HepG2 (cell line): ENCODE measurements at regions not wholly inside any gene's neighbourhood (a gene's known extent, or its start where the extent isn't known, plus 50 kb on each side); places are given as distances from the start of the nearest gene placed in this dataset.

ENCODE experiments used
- ATAC-seq: fragments of 200-7000 bp; cut with Tn5 transposase; 3 replicates; pipeline ENCODE4 v1.9.1; 2020; ENCODE audit warnings: mild to moderate bottlenecking, moderate library complexity
- BruUV-seq: library from RNA; stranded (reverse); fragments of 400-500 nt; replicated peaks from 2 replicates; lab custom pipeline; 2021; lab: Mats Ljungman, UMichigan
- CTCF ChIA-PET: fragments of 300-600 bp; formaldehyde crosslinking; extraction: SDS; loops from one replicate; lab custom pipeline; 2021; ENCODE audit warnings: low total read pairs, inconsistent platforms, low intra/inter-chr PET ratio; lab: Yijun Ruan, JAX
- POLR2A ChIA-PET: fragments of 350-600 bp; sonication (Branson Sonifier 250); formaldehyde crosslinking; loops from one replicate; lab custom pipeline; 2020; ENCODE audit warnings: antibody characterized with exemption, inconsistent platforms; lab: Yijun Ruan, JAX
- DNase-seq: peaks from one replicate; pipeline ENCODE4 v3.0.0-alpha.2; 2015; ENCODE audit warnings: low spot score
- FAIRE-seq: peaks from 3 replicates; lab custom pipeline; 2011; peaks lifted over from hg19 to GRCh38; lab: Jason Lieb, UNC
- H2AFZ ChIP-seq: one replicate; pipeline ENCODE4 v1.6.1; 2011; ENCODE audit warnings: low read length, inconsistent platforms
- H3K27ac ChIP-seq: fragments of 300-600 bp; 3 replicates; pipeline ENCODE4 v1.8.0; 2011; ENCODE audit warnings: mixed run types, mild to moderate bottlenecking, mixed read lengths, low read length, inconsistent platforms; ENCODE audit not compliant: insufficient read depth; ENCODE audit errors: extremely low read length
- H3K27me3 ChIP-seq, 2 experiments: fragments of 200-600 bp in 1 of 2; 2 replicates in 1 of 2; 3 replicates in 1 of 2; pipeline versions ENCODE4 v1.6.0 to v1.8.0; 2011; ENCODE audit warnings: low read length in 2 of 2, mild to moderate bottlenecking in 2 of 2, moderate library complexity in 2 of 2, inconsistent platforms in 1 of 2; ENCODE audit not compliant: insufficient read depth in 2 of 2, control insufficient read depth in 1 of 2
- H3K36me3 ChIP-seq, 2 experiments: fragments of 200-600 bp in 1 of 2; replicated peaks in 1 of 2; 2 replicates in 1 of 2; 3 replicates in 1 of 2; pipeline versions ENCODE4 v1.5.1 to v1.8.0; 2011; ENCODE audit warnings: low read length in 2 of 2, inconsistent platforms in 1 of 2; ENCODE audit not compliant: insufficient read depth in 2 of 2, control insufficient read depth in 1 of 2
- H3K4me1 ChIP-seq: 2 replicates; pipeline ENCODE4 v1.5.1; 2012; ENCODE audit warnings: low read length, inconsistent platforms; ENCODE audit not compliant: insufficient read depth
- H3K4me2 ChIP-seq: 2 replicates; pipeline ENCODE4 v1.6.0; 2011; ENCODE audit warnings: low read depth, low read length, inconsistent platforms
- H3K4me3 ChIP-seq, 3 experiments: fragments of 200-600 bp in 1 of 3; sonication (generic), shearing (Covaris generic) in 1 of 3; replicated peaks in 1 of 3; 2 replicates each; pipeline ENCODE4 v1.5.1; 2011 to 2016; ENCODE audit warnings: low read length in 3 of 3, inconsistent platforms in 2 of 3, low read depth in 2 of 3, mild to moderate bottlenecking in 2 of 3, control low read depth in 1 of 3, mixed read lengths in 1 of 3; ENCODE audit not compliant: insufficient read depth in 1 of 3
- H3K79me2 ChIP-seq: one replicate; pipeline ENCODE4 v1.6.1; 2011; ENCODE audit warnings: low read length, inconsistent platforms; ENCODE audit not compliant: insufficient read depth
- H3K9ac ChIP-seq: 2 replicates; pipeline ENCODE4 v1.6.0; 2011; ENCODE audit warnings: mild to moderate bottlenecking, low read depth, low read length, inconsistent platforms; ENCODE audit not compliant: insufficient read depth
- H3K9me3 ChIP-seq: 2 replicates; pipeline ENCODE4 v1.5.1; 2012; ENCODE audit warnings: mild to moderate bottlenecking, low read length
- H4K20me1 ChIP-seq: 2 replicates; pipeline ENCODE4 v1.6.0; 2011; ENCODE audit warnings: inconsistent platforms, mild to moderate bottlenecking, low read length, moderate library complexity; ENCODE audit not compliant: insufficient read depth
- CBX2 ChIP-seq, 2 experiments: fragments of 200-600 bp in 1 of 2; sonication (generic); formaldehyde crosslinking in 1 of 2; IDR thresholded peaks; 2 replicates each; pipeline versions ENCODE4 v1.7.0 to v1.8.1; 2018 to 2022; ENCODE audit warnings: low read depth in 2 of 2, low read length in 1 of 2, mild to moderate bottlenecking in 1 of 2, missing genetic modification reagents in 1 of 2
- CREBL2 ChIP-seq: sonication (generic); formaldehyde crosslinking; IDR thresholded peaks from 2 replicates; pipeline ENCODE4 v1.8.1; 2023; ENCODE audit warnings: missing genetic modification reagents, mild to moderate bottlenecking, borderline replicate concordance
- ETV5 ChIP-seq: IDR thresholded peaks from 2 replicates; pipeline ENCODE4 v1.6.1; 2018; ENCODE audit warnings: missing biosample characterization, missing genetic modification reagents, inconsistent platforms, borderline replicate concordance
- GATAD1 ChIP-seq: IDR thresholded peaks from 2 replicates; pipeline ENCODE4 v1.6.1; 2016; ENCODE audit warnings: missing genetic modification reagents, missing compliant biosample characterization
- HIC2 ChIP-seq: sonication (generic); formaldehyde crosslinking; IDR thresholded peaks from 2 replicates; pipeline ENCODE4 v1.9.0; 2022; ENCODE audit warnings: low read depth, missing genetic modification reagents
- LCORL ChIP-seq, 2 experiments: fragments of 450-650 bp in 1 of 2; sonication (generic) in 1 of 2; formaldehyde crosslinking in 1 of 2; IDR thresholded peaks; 2 replicates each; pipeline versions ENCODE4 v1.5.0 to v1.6.1; 2017 to 2020; ENCODE audit warnings: antibody characterized with exemption in 1 of 2, missing genetic modification reagents in 1 of 2
- POGZ ChIP-seq: sonication (generic); formaldehyde crosslinking; IDR thresholded peaks from 2 replicates; pipeline ENCODE4 v1.4.0; 2020; ENCODE audit warnings: mild to moderate bottlenecking, missing genetic modification reagents
- RFX3 ChIP-seq: IDR thresholded peaks from 2 replicates; pipeline ENCODE4 v1.6.1; 2016; ENCODE audit warnings: missing biosample characterization, missing genetic modification reagents
- TEF ChIP-seq: sonication (generic); formaldehyde crosslinking; IDR thresholded peaks from 2 replicates; pipeline ENCODE4 v1.5.0; 2020; ENCODE audit warnings: missing genetic modification reagents
- ZC3H13 ChIP-seq: sonication (generic); formaldehyde crosslinking; IDR thresholded peaks from 2 replicates; pipeline ENCODE4 v1.8.1; 2023; ENCODE audit warnings: mild to moderate bottlenecking, missing genetic modification reagents, moderate library complexity
- ZFP41 ChIP-seq: sonication (generic); formaldehyde crosslinking; IDR thresholded peaks from 2 replicates; pipeline ENCODE4 v1.4.0; 2020; ENCODE audit warnings: mild to moderate bottlenecking, missing genetic modification reagents, borderline replicate concordance
- ZNF282 ChIP-seq: fragments of 450-650 bp; IDR thresholded peaks from 2 replicates; pipeline ENCODE4 v1.6.1; 2018; ENCODE audit not compliant: partially characterized antibody
- ZNF335 ChIP-seq: sonication (generic); formaldehyde crosslinking; IDR thresholded peaks from 2 replicates; pipeline ENCODE4 v1.4.0; 2020; ENCODE audit warnings: missing genetic modification reagents
- WGBS: methylation state at CpG from one replicate; pipeline ENCODE4 v1.1.6; 2017; ENCODE audit warnings: low lambda C conversion rate; 5-methylcytosine and 5-hydroxymethylcytosine counted together
- in situ Hi-C: cut with HindIII; loops from 2 replicates; pipeline ENCODE4 v1.10.0; 2017; ENCODE audit warnings: low pct_unique_long_range_greater_than_20kb; ENCODE audit not compliant: extremely low pct_ligation_motif_present
- intact Hi-C: fragments of 100-400 bp; cut with micrococcal nuclease; formaldehyde crosslinking; loops from one replicate; pipeline ENCODE4 v1.10.0; 2022; ENCODE audit not compliant: unreplicated experiment

GRCh38 chr10:78974617-78975317 is 94.0 kb upstream of the ZMIZ1 start (continued):
- TF ChIP-seq TEF (CRISPR knock-in tag) (no peak), LCORL (IDR thresholded peaks at IDR 0.05) (no peak), LCORL (CRISPR knock-in tag; IDR thresholded peaks at IDR 0.05) (0 out of 2 replicates have a peak, but pooled peaks have one; percentile 15), ZNF335 (CRISPR knock-in tag) (no peak)

DNA sequence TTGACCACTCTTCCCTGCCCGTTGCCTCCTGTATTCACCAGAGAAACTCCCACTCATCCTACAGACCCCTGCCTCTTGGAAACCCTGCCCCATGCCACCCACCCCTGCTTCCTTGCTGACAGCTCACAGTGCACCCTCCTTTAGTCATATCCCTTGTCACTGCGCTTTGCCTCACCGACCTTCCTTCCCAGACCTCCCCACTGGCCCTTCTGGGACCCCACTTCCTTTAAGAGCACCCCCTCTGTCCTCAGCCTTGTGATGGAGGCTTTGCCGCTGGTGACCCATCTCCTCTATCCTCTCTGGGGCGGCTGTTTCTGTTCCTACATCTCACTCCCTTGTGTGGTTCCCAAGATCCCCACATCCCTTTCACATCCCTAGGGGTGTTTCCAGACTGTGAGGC is 92.8 kb upstream of the ZMIZ1 start:
- CTCF ChIA-PET: no interaction called here
- 98% methylated on average over 5 of the region's 5 CpGs for WGBS

More for the DNA sequence above, 92.8 kb upstream of the ZMIZ1 start:
- H2AFZ ChIP-seq: no peak overlapping the region
- peaks cover 72% of the 10 kb centered on the region for H3K4me1 ChIP-seq
- H3K27ac ChIP-seq: no peak overlapping the region
- no peaks in the 10 kb centered on the region for H3K79me2 ChIP-seq
- FAIRE-seq (no peak), DNase-seq (no peak), ATAC-seq (no peak)
- POLR2A ChIA-PET: interaction anchor here (0.6 to 4.2 kb wide), 2 partner anchors 13 to 28 kb away, joined by 3 to 122 read pairs; no protein-coding TSS in a partner anchor
- no peak overlapping the region for H3K9ac ChIP-seq
- H4K20me1 ChIP-seq: no peaks in the 10 kb centered on the region
- H3K4me2 ChIP-seq: no peak overlapping the region
- H3K36me3 ChIP-seq: no peaks in the 10 kb centered on the region
- no peak overlapping the region for H3K4me3 ChIP-seq
- no TSS peak for BruUV-seq
- H3K27me3 ChIP-seq: no peaks in the 10 kb centered on the region; a peak in 1 of 5 replicates
- TF ChIP-seq GATAD1 (CRISPR knock-in tag) (no peak), CREBL2 (CRISPR knock-in tag) (no peak), ZFP41 (CRISPR knock-in tag) (no peak), ETV5 (CRISPR knock-in tag) (no peak), RFX3 (CRISPR knock-in tag) (no peak), ZC3H13 (CRISPR knock-in tag) (no peak), CBX2 (IDR thresholded peaks at IDR 0.05; ENCODE audit: low read depth, low read length) (no peak), CBX2 (CRISPR knock-in tag; IDR thresholded peaks at IDR 0.05; ENCODE audit: low read depth) (no peak), HIC2 (CRISPR knock-in tag) (no peak), POGZ (no peak), ZNF282 (no peak)
- H3K9me3 ChIP-seq: no peaks in the 10 kb centered on the region
- intact Hi-C loops: loop anchor here (2.0 to 10.0 kb wide), 2 partner anchors 61 to 83 kb away; no protein-coding TSS in a partner anchor
- in situ Hi-C loops: loop anchor here (5.0 kb wide), 1 partner anchor 76 kb away; no protein-coding TSS in a partner anchor
